GM12864 (cell line): ENCODE measurements at regions not wholly inside any gene's neighbourhood (a gene's known extent, or its start where the extent isn't known, plus 50 kb on each side); places are given as distances from the start of the nearest gene placed in this dataset.

ENCODE experiments used
- DNase-seq: peaks from one replicate; pipeline ENCODE4 v3.0.0-alpha.2; 2011; ENCODE audit warnings: low read depth
- H3K4me3 ChIP-seq: 2 replicates; pipeline ENCODE4 v1.5.1; 2011; ENCODE audit warnings: mild to moderate bottlenecking, low read depth, low read length, control low read depth
- TF ChIP-seq, protein P1 (sequence below): IDR thresholded peaks from 2 replicates; pipeline ENCODE4 v1.5.1; 2011; ENCODE audit warnings: low read depth, mild to moderate bottlenecking, moderate library complexity, low read length, control low read depth, inconsistent platforms; ENCODE audit errors: missing control alignments

DNA sequence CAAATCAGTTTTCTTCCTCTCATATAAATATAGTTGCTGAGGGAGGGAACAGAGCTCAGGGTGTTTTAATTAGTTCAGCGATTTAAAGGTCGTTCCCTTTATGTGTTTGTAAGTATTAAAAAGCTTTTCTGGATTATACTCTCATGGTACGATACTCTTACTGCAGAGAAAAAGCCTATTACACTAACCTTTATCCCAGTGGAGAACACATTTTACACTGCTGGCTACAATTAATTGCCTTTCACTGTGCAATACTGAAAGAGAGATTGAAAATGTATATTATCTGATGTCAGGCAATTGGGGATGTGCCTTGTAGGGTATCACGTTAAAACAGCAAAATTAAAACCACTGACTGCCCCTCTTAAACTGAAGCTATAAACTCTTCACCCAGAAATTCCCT, 526.9 kb upstream of the SGCG start:
- H3K4me3 ChIP-seq: no peak overlapping the region
- TF ChIP-seq, protein P1, sequence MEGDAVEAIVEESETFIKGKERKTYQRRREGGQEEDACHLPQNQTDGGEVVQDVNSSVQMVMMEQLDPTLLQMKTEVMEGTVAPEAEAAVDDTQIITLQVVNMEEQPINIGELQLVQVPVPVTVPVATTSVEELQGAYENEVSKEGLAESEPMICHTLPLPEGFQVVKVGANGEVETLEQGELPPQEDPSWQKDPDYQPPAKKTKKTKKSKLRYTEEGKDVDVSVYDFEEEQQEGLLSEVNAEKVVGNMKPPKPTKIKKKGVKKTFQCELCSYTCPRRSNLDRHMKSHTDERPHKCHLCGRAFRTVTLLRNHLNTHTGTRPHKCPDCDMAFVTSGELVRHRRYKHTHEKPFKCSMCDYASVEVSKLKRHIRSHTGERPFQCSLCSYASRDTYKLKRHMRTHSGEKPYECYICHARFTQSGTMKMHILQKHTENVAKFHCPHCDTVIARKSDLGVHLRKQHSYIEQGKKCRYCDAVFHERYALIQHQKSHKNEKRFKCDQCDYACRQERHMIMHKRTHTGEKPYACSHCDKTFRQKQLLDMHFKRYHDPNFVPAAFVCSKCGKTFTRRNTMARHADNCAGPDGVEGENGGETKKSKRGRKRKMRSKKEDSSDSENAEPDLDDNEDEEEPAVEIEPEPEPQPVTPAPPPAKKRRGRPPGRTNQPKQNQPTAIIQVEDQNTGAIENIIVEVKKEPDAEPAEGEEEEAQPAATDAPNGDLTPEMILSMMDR: no peak
- no peak for DNase-seq

DNA sequence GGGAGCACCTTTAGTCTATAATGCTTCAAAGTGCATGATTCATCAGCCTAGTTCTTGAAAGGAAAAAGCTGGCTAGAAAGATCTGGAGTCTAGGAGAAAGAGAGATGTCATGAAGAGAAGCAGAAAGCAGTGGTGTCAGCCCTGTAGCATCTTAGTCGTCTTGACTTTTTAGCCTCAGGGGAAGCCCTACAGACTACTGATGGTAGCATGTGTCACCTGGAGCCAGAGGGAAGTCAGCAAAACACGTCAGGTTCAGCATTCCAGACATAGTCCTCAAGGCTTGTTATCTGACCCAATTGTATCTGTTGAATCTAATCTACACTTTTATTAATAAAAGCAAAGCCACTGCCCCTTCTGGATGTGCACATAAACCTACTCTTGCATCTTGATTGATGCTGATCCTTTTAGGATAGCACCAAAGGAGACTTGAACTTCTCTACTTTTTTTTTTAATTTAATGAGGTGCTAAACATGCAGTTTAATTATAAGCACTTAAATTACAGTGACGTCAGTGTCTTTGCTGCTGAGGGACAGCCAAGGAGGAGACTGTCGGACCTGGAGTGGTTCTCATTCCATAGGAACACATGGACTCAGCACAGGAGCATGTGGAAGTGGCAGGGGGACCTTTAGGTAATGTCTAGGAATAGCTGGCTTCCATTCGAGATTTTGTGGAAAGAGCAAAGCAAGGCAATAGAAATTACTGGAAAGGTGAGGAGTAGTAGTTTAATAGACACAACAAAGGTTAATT, 525.5 kb upstream of the SGCG start:
- TF ChIP-seq, protein P1: no peak
- H3K4me3 ChIP-seq: no peak overlapping the region
- no peak for DNase-seq

DNA sequence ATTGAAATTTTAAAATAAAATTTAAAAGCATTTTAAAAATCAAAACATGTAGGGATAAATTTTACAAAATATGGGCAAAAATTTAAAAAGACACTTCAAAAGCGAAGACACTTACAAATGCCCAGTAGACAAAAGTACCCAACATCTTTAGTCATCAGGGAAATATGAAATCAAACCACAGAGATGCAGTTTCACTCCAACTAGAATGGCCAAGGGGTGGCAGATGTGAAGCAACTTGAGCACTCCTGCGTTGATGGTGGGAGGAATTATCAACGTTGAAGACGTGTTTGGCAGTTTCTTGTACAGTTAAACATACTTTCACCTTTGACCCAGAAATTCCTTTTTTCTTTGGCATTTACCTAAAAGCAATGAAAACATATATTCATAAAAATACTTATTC, 518.0 kb upstream of the SGCG start:
- TF ChIP-seq, protein P1: no peak

DNA sequence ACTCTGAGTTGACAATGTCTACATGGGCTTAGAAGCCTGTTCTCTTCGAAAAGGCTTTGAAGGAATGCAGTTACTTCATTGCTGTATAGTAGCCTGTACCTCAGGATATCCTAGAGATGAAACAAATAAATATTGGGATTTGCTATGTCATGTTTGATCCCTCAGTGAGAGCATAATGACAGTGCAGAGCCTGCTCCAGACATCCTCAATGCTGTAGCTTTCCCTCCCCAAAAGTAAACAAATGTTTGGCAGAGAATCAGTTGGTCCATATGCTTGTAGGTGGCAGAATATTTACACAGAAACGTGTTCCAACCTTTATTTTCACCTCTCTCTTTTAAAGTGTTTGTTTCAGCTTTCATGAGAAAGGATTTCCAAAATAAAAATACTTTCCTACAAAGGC, 515.3 kb upstream of the SGCG start:
- no peak for DNase-seq
- TF ChIP-seq, protein P1: no peak

More for the DNA sequence above, 518.0 kb upstream of the SGCG start:
- DNase-seq: no peak
- no peak overlapping the region for H3K4me3 ChIP-seq

DNA sequence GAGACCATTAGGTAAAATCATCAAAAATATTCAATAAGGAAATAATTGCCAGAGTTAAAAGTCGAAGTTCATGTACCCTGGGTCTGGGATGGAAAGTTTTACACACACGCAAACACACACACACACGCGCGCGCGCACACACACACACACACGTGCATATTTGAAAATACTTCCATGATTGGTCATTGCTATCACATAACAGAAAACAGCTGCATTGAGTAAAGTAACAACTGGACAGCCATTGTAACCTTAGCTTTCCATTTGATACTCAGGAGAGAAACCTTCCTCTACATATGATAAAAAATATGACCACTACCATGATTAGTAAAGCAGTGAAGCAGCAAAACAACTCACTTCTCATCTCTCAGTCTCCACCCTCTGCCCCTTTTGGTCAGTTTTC, 490.0 kb upstream of the SGCG start:
- DNase-seq: no peak
- TF ChIP-seq, protein P1: no peak
- no peak overlapping the region for H3K4me3 ChIP-seq

More for the DNA sequence above, 515.3 kb upstream of the SGCG start:
- no peak overlapping the region for H3K4me3 ChIP-seq

DNA sequence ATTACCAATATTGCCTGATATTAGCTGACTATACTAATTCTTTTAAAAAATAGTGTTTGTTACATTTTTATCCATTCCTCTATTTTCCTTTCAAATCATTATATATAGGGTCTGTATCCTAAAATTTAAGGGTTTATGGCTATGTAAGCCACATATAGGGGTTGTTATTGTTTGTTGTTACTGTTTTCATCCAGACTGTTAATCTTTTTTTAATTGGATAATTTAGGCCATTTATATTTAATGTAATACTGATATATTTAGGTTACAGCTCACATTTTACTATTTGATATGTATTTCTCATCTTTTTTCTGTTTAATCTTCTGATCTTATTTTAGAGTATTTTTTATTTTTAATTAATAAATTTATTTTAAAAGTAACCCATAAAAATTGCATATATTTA, 487.1 kb upstream of the SGCG start:
- no peak for DNase-seq
- H3K4me3 ChIP-seq: no peak overlapping the region
- TF ChIP-seq, protein P1: no peak

DNA sequence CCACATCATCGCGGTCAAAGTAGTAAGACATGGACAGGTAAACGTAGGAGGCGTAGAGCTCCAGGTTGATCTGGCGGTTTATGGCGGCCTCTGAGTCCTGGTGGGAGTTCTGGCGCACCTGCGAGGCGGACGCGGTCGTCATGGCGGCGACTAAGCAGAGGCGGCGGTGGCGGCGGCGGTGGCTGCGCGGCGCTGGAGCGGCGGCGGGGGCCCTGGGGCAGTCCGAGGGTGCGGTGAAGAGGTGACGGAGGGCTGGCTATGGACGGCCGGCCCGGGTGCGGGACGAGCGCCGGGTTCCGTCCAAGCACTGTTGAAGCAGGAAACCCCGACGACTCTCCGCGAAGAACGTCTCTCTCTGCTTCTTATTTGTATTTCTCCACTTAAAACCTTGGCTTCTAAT, 484.3 kb upstream of the SGCG start:
- no peak overlapping the region for H3K4me3 ChIP-seq
- no peak for DNase-seq
- TF ChIP-seq, protein P1: no peak
